GM23338 (cell line): ENCODE measurements at regions not wholly inside any gene's neighbourhood (a gene's known extent, or its start where the extent isn't known, plus 50 kb on each side); places are given as distances from the start of the nearest gene placed in this dataset.

Experiments
- ATAC-seq: fragments of 200-7000 bp; cut with Tn5 transposase; 3 replicates; pipeline ENCODE4 v1.9.1; 2020
- DNase-seq: peaks from one replicate; pipeline ENCODE4 v3.0.0-alpha.2; 2015; ENCODE audit warnings: low spot score
- H2AFZ ChIP-seq: fragments of 200-600 bp; sonication (generic); 2 replicates; pipeline ENCODE4 v1.8.0; 2016; ENCODE audit warnings: antibody characterized with exemption, mild to moderate bottlenecking, moderate library complexity
- H3F3A ChIP-seq: fragments of 200-600 bp; sonication (generic); replicated peaks from 2 replicates; pipeline ENCODE4 v1.8.0; 2017; ENCODE audit warnings: antibody characterized with exemption, mixed run types, low read depth
- H3K27ac ChIP-seq: fragments of 200-600 bp; sonication (generic); 2 replicates; pipeline ENCODE4 v1.6.1; 2016; ENCODE audit warnings: low read depth
- H3K27me3 ChIP-seq: fragments of 200-600 bp; sonication (generic); 2 replicates; pipeline ENCODE4 v1.8.0; 2016; ENCODE audit warnings: mild to moderate bottlenecking, mixed run types, moderate library complexity; ENCODE audit not compliant: insufficient read depth
- H3K36me3 ChIP-seq: fragments of 200-600 bp; sonication (generic); 2 replicates; pipeline ENCODE4 v1.8.0; 2016; ENCODE audit warnings: mild to moderate bottlenecking; ENCODE audit not compliant: insufficient read depth
- H3K4me1 ChIP-seq: fragments of 200-600 bp; sonication (generic); 2 replicates; pipeline ENCODE4 v1.8.0; 2016; ENCODE audit warnings: mild to moderate bottlenecking, moderate library complexity; ENCODE audit not compliant: insufficient read depth
- H3K4me2 ChIP-seq: fragments of 200-600 bp; sonication (generic); 2 replicates; pipeline ENCODE4 v1.7.1; 2017; ENCODE audit warnings: mixed run types
- H3K4me3 ChIP-seq: fragments of 200-600 bp; sonication (generic); 2 replicates; pipeline ENCODE4 v1.6.1; 2016; ENCODE audit warnings: mixed run types
- H3K79me2 ChIP-seq: fragments of 200-600 bp; sonication (generic); replicated peaks from 2 replicates; pipeline ENCODE4 v1.8.0; 2017; ENCODE audit warnings: mild to moderate bottlenecking; ENCODE audit not compliant: insufficient read depth
- H3K9me2 ChIP-seq: fragments of 200-600 bp; sonication (generic); 2 replicates; pipeline ENCODE4 v1.8.0; 2017; ENCODE audit not compliant: insufficient read depth
- H4K20me1 ChIP-seq: fragments of 200-600 bp; sonication (generic); replicated peaks from 2 replicates; pipeline ENCODE4 v1.8.0; 2017; ENCODE audit warnings: mild to moderate bottlenecking; ENCODE audit not compliant: insufficient read depth
- H3K27ac Mint-ChIP-seq: 2 replicates; pipeline ENCODE4 v1.8.0; 2020; ENCODE audit warnings: inconsistent platforms, mild to moderate bottlenecking, moderate library complexity, mixed read lengths
- H3K27me3 Mint-ChIP-seq: 3 replicates; pipeline ENCODE4 v1.8.0; 2022; ENCODE audit warnings: low read depth, mild to moderate bottlenecking, moderate library complexity, mixed read lengths, inconsistent platforms; ENCODE audit not compliant: insufficient read depth, poor library complexity
- H3K36me3 Mint-ChIP-seq: 3 replicates; pipeline ENCODE4 v1.8.0; 2021; ENCODE audit warnings: low read depth, mild to moderate bottlenecking, inconsistent platforms, moderate library complexity, mixed read lengths
- H3K4me1 Mint-ChIP-seq: 3 replicates; pipeline ENCODE4 v1.8.0; 2020; ENCODE audit warnings: mild to moderate bottlenecking, inconsistent platforms, mixed read lengths
- H3K4me3 Mint-ChIP-seq: 3 replicates; pipeline ENCODE4 v1.8.0; 2021; ENCODE audit warnings: moderate library complexity, mild to moderate bottlenecking, inconsistent platforms, mixed read lengths
- H3K9me3 Mint-ChIP-seq: 3 replicates; pipeline ENCODE4 v1.8.0; 2020; ENCODE audit warnings: moderate library complexity, mild to moderate bottlenecking, inconsistent platforms, mixed read lengths
- CREB1 ChIP-seq: fragments of 250-450 bp; sonication (Bioruptor Pico); IDR thresholded peaks from 2 replicates; pipeline ENCODE4 v1.5.0; 2020; ENCODE audit warnings: low read depth, mild to moderate bottlenecking, moderate library complexity
- ETS1 ChIP-seq: IDR thresholded peaks from 2 replicates; pipeline ENCODE4 v1.6.1; 2016; ENCODE audit warnings: antibody characterized with exemption
- EZH2 ChIP-seq: fragments of 200-600 bp; sonication (generic); IDR thresholded peaks from one replicate; pipeline ENCODE4 v1.8.0; 2017; ENCODE audit warnings: antibody characterized with exemption, mild to moderate bottlenecking, low read depth; ENCODE audit not compliant: unreplicated experiment
- EZH2phosphoT487 ChIP-seq: fragments of 200-600 bp; sonication (generic); IDR thresholded peaks from one replicate; pipeline ENCODE4 v1.8.1; 2018; ENCODE audit warnings: antibody characterized with exemption; ENCODE audit not compliant: unreplicated experiment
- STAT1 ChIP-seq: IDR thresholded peaks from one replicate; pipeline ENCODE4 v1.6.1; 2016; ENCODE audit warnings: antibody characterized with exemption; ENCODE audit not compliant: unreplicated experiment
- ZNF331 ChIP-seq: fragments of 250-450 bp; sonication (Bioruptor Pico); IDR thresholded peaks from 2 replicates; pipeline ENCODE4 v1.5.0; 2020; ENCODE audit warnings: low read depth, mild to moderate bottlenecking, moderate library complexity
- ZNF462 ChIP-seq: fragments of 250-450 bp; sonication (Bioruptor Pico); IDR thresholded peaks from 2 replicates; pipeline ENCODE4 v1.5.0; 2020; ENCODE audit warnings: mild to moderate bottlenecking, moderate library complexity

DNA sequence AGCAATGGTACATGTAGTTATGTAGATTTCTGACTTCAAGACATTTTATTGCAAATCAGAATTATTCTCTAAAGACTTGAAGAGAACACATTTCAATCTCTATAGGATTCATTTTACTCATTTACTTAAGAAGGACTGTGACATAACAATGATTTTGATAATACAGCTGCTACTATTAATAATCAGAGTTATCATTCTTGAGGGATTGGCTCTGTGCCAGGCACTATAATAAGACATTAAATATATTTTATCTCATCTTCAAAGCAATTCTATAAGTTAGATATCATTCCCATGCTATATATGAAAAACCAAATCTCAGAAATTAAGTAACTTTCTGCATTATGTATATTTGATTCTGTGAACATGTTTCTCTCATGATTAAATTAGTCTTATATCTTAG is 103.7 kb upstream of the CALCR start (continued):
- TF ChIP-seq ZNF462 (CRISPR knock-in tag) = no peak
- no peak for TF ChIP-seq CREB1 (CRISPR knock-in tag)
- no peak for TF ChIP-seq EZH2
- no peak for TF ChIP-seq ZNF331
- no peak for TF ChIP-seq ETS1
- TF ChIP-seq EZH2phosphoT487 = no peak

GRCh38 chr7:93663561-93664299 is 89.2 kb upstream of the CALCR start:
- DNase-seq = no peak
- H3K4me3 Mint-ChIP-seq = no peak overlapping the region
- Histone ChIP-seq H3F3A (no peaks in the 10 kb centered on the region), H3K79me2 (peaks cover 13% of the 10 kb centered on the region; the same call in 1 of the 2 replicates), H4K20me1 (no peaks in the 10 kb centered on the region; the same call in 1 of the 2 replicates), H3K36me3 (no peaks in the 10 kb centered on the region), H3K27ac (no peak overlapping the region), H3K4me1 (no peaks in the 10 kb centered on the region), H3K4me2 (no peak overlapping the region), H3K27me3 (no peaks in the 10 kb centered on the region), H3K4me3 (no peak overlapping the region), H2AFZ (no peak overlapping the region), H3K9me2 (no peaks in the 10 kb centered on the region)
- no peak for ATAC-seq
- H3K9me3 Mint-ChIP-seq = peaks cover 19% of the 10 kb centered on the region; the same call in 2 of the 3 replicates
- H3K27ac Mint-ChIP-seq = no peak overlapping the region
- peaks cover 36% of the 10 kb centered on the region; the same call in 2 of the 3 replicates for H3K36me3 Mint-ChIP-seq
- H3K27me3 Mint-ChIP-seq = no peaks in the 10 kb centered on the region
- H3K4me1 Mint-ChIP-seq = no peaks in the 10 kb centered on the region
- TF ChIP-seq ZNF462 (CRISPR knock-in tag) = no peak
- no peak for TF ChIP-seq CREB1 (CRISPR knock-in tag)
- no peak for TF ChIP-seq STAT1
